NT2/D1 (cell line): ENCODE measurements at regions not wholly inside any gene's neighbourhood (a gene's known extent, or its start where the extent isn't known, plus 50 kb on each side); places are given as distances from the start of the nearest gene placed in this dataset.

Experiments used
- DNase-seq: peaks from one replicate; pipeline ENCODE4 v3.0.0-alpha.2; 2011; ENCODE audit warnings: low read depth, low spot score
- H3K27me3 ChIP-seq: 2 replicates; pipeline ENCODE4 v1.6.0; 2011; ENCODE audit warnings: mild to moderate bottlenecking; ENCODE audit not compliant: insufficient read length, insufficient read depth
- H3K36me3 ChIP-seq: 2 replicates; pipeline ENCODE4 v1.6.1; 2011; ENCODE audit warnings: mild to moderate bottlenecking, low read length, mixed read lengths; ENCODE audit not compliant: insufficient read depth, insufficient read length
- H3K4me1 ChIP-seq: 2 replicates; pipeline ENCODE4 v1.5.1; 2011; ENCODE audit not compliant: insufficient read depth, insufficient read length
- H3K4me3 ChIP-seq: 2 replicates; pipeline ENCODE4 v1.5.1; 2011; ENCODE audit warnings: low read depth; ENCODE audit not compliant: insufficient read length
- H3K9ac ChIP-seq: 2 replicates; pipeline ENCODE4 v1.6.0; 2011; ENCODE audit warnings: low read depth; ENCODE audit not compliant: insufficient read length
- H3K9me3 ChIP-seq: 2 replicates; pipeline ENCODE4 v1.5.1; 2011; ENCODE audit warnings: mild to moderate bottlenecking, low read length; ENCODE audit not compliant: insufficient read depth
- SUZ12 ChIP-seq: IDR thresholded peaks from 2 replicates; pipeline ENCODE4 v1.6.1; 2011; ENCODE audit not compliant: insufficient read length, insufficient read depth; ENCODE audit errors: extremely low read depth
- YY1 ChIP-seq: IDR thresholded peaks from 2 replicates; pipeline ENCODE4 v1.6.1; 2011; ENCODE audit not compliant: insufficient read length, insufficient read depth
- ZNF274 ChIP-seq: IDR thresholded peaks from 2 replicates; pipeline ENCODE4 v1.6.1; 2011; ENCODE audit warnings: mild to moderate bottlenecking, low read depth, low read length

- no peak overlapping the region for H3K4me3 ChIP-seq
- H3K4me1 ChIP-seq: no peaks in the 10 kb centered on the region
- no peaks in the 10 kb centered on the region for H3K27me3 ChIP-seq
- TF ChIP-seq YY1 (no peak), ZNF274 (no peak), SUZ12 (no peak)
- H3K9ac ChIP-seq: no peak overlapping the region
- no peak for DNase-seq
- 0 out of 2 replicates have a peak, but pooled peaks cover 5% of the 10 kb centered on the region for H3K9me3 ChIP-seq
- no peaks in the 10 kb centered on the region for H3K36me3 ChIP-seq
Measured at GRCh38 chr9:4404156-4404555, 86.1 kb upstream of the SLC1A1 start.

GRCh38 chr9:4402501-4402900 lies 87.8 kb upstream of the SLC1A1 start:
- TF ChIP-seq YY1 (no peak), SUZ12 (no peak), ZNF274 (no peak)
- no peaks in the 10 kb centered on the region for H3K4me1 ChIP-seq
- H3K4me3 ChIP-seq: no peak overlapping the region
- H3K9ac ChIP-seq: no peak overlapping the region
- DNase-seq: no peak
- H3K36me3 ChIP-seq: no peaks in the 10 kb centered on the region
- H3K27me3 ChIP-seq: no peaks in the 10 kb centered on the region
- 0 out of 2 replicates have a peak, but pooled peaks cover 5% of the 10 kb centered on the region for H3K9me3 ChIP-seq

GRCh38 chr9:4400731-4401130 lies 89.5 kb upstream of the SLC1A1 start:
- no peak overlapping the region for H3K9ac ChIP-seq
- no peak for DNase-seq
- no peaks in the 10 kb centered on the region for H3K36me3 ChIP-seq
- H3K4me1 ChIP-seq: no peaks in the 10 kb centered on the region
- H3K27me3 ChIP-seq: no peaks in the 10 kb centered on the region
- no peak overlapping the region for H3K4me3 ChIP-seq
- H3K9me3 ChIP-seq: 0 out of 2 replicates have a peak, but pooled peaks cover 5% of the 10 kb centered on the region
- TF ChIP-seq ZNF274 (no peak), SUZ12 (no peak), YY1 (no peak)

- Histone ChIP-seq H3K9me3 (0 out of 2 replicates have a peak, but pooled peaks cover 5% of the 10 kb centered on the region), H3K36me3 (no peaks in the 10 kb centered on the region), H3K4me1 (no peaks in the 10 kb centered on the region), H3K9ac (no peak overlapping the region), H3K4me3 (no peak overlapping the region), H3K27me3 (no peaks in the 10 kb centered on the region)
- no peak for DNase-seq
- TF ChIP-seq ZNF274 (no peak), SUZ12 (no peak)
Measured at GRCh38 chr9:4397917-4398316, 92.4 kb upstream of the SLC1A1 start.

- TF ChIP-seq SUZ12 (no peak), YY1 (no peak), ZNF274 (no peak)
- no peak for DNase-seq
Measured at GRCh38 chr9:4393806-4394523, 94.1 kb upstream of the GLIS3 start.

GRCh38 chr9:4389755-4390154 lies 89.9 kb upstream of the GLIS3 start:
- H3K9me3 ChIP-seq: no peaks in the 10 kb centered on the region
- no peaks in the 10 kb centered on the region for H3K36me3 ChIP-seq
- H3K27me3 ChIP-seq: no peaks in the 10 kb centered on the region
- DNase-seq: no peak
- no peak overlapping the region for H3K9ac ChIP-seq
- no peak overlapping the region for H3K4me3 ChIP-seq
- H3K4me1 ChIP-seq: no peaks in the 10 kb centered on the region
- TF ChIP-seq YY1 (no peak), ZNF274 (no peak), SUZ12 (no peak)

More at GRCh38 chr9:4393806-4394523, 94.1 kb upstream of the GLIS3 start:
- Histone ChIP-seq H3K9ac (no peak overlapping the region), H3K4me1 (no peaks in the 10 kb centered on the region), H3K9me3 (no peaks in the 10 kb centered on the region), H3K36me3 (no peaks in the 10 kb centered on the region), H3K4me3 (no peak overlapping the region), H3K27me3 (no peaks in the 10 kb centered on the region)

- H3K4me1 ChIP-seq: no peaks in the 10 kb centered on the region
- no peaks in the 10 kb centered on the region for H3K27me3 ChIP-seq
- TF ChIP-seq YY1: no peak
- no peak for TF ChIP-seq SUZ12
- no peak for TF ChIP-seq ZNF274
- H3K9me3 ChIP-seq: no peaks in the 10 kb centered on the region
- H3K4me3 ChIP-seq: no peak overlapping the region
- H3K9ac ChIP-seq: no peak overlapping the region
- no peak for DNase-seq
- no peaks in the 10 kb centered on the region for H3K36me3 ChIP-seq
Measured at GRCh38 chr9:4389003-4389402, 89.1 kb upstream of the GLIS3 start.

GRCh38 chr9:4386819-4387218 lies 87.0 kb upstream of the GLIS3 start:
- no peak for TF ChIP-seq SUZ12
- no peak for TF ChIP-seq ZNF274
- TF ChIP-seq YY1: no peak
- DNase-seq: no peak
- no peaks in the 10 kb centered on the region for H3K9me3 ChIP-seq
- H3K9ac ChIP-seq: no peak overlapping the region
- H3K27me3 ChIP-seq: no peaks in the 10 kb centered on the region
- H3K4me1 ChIP-seq: no peaks in the 10 kb centered on the region
- H3K36me3 ChIP-seq: no peaks in the 10 kb centered on the region
- H3K4me3 ChIP-seq: no peak overlapping the region
